GM23248 (cell line): ENCODE measurements at regions not wholly inside any gene's neighbourhood (a gene's known extent, or its start where the extent isn't known, plus 50 kb on each side); places are given as distances from the start of the nearest gene placed in this dataset.

Source experiments
- DNase-seq: peaks from one replicate; pipeline ENCODE4 v3.0.0-alpha.2; 2015
- H2AFZ ChIP-seq: fragments of 200-600 bp; sonication (generic); 2 replicates; pipeline ENCODE4 v1.6.1; 2016; ENCODE audit warnings: antibody characterized with exemption
- H3F3A ChIP-seq: fragments of 200-600 bp; sonication (generic); 2 replicates; pipeline ENCODE4 v1.6.1; 2016; ENCODE audit warnings: mild to moderate bottlenecking, antibody characterized with exemption, mixed run types; ENCODE audit not compliant: insufficient read depth
- H3K27ac ChIP-seq: fragments of 200-600 bp; sonication (generic); 2 replicates; pipeline ENCODE4 v1.5.1; 2016; ENCODE audit warnings: mild to moderate bottlenecking
- H3K27me3 ChIP-seq: fragments of 200-600 bp; sonication (generic); replicated peaks from 2 replicates; pipeline ENCODE4 v1.6.1; 2016; ENCODE audit warnings: mild to moderate bottlenecking; ENCODE audit not compliant: insufficient read depth
- H3K36me3 ChIP-seq: fragments of 200-600 bp; sonication (generic); 2 replicates; pipeline ENCODE4 v1.6.1; 2016; ENCODE audit warnings: low read depth, mild to moderate bottlenecking
- H3K4me1 ChIP-seq: fragments of 200-600 bp; sonication (generic); 2 replicates; pipeline ENCODE4 v1.6.1; 2016; ENCODE audit warnings: mild to moderate bottlenecking; ENCODE audit not compliant: insufficient read depth
- H3K4me2 ChIP-seq: fragments of 200-600 bp; sonication (generic); one replicate; pipeline ENCODE4 v1.6.1; 2016; ENCODE audit warnings: mild to moderate bottlenecking; ENCODE audit not compliant: unreplicated experiment
- H3K4me3 ChIP-seq: fragments of 200-600 bp; sonication (generic); 2 replicates; pipeline ENCODE4 v1.5.1; 2016; ENCODE audit warnings: mild to moderate bottlenecking
- H3K79me2 ChIP-seq: fragments of 200-600 bp; sonication (generic); 2 replicates; pipeline ENCODE4 v1.6.1; 2016; ENCODE audit warnings: mild to moderate bottlenecking; ENCODE audit not compliant: insufficient read depth
- H3K9ac ChIP-seq: fragments of 200-600 bp; sonication (generic); 2 replicates; pipeline ENCODE4 v1.6.1; 2016; ENCODE audit warnings: mild to moderate bottlenecking
- H3K9me2 ChIP-seq: fragments of 200-600 bp; sonication (generic); 2 replicates; pipeline ENCODE4 v1.6.1; 2016; ENCODE audit warnings: mixed run types, mild to moderate bottlenecking, moderate library complexity; ENCODE audit not compliant: insufficient read depth
- H3K9me3 ChIP-seq: fragments of 200-600 bp; sonication (generic); one replicate; pipeline ENCODE4 v1.6.1; 2017; ENCODE audit warnings: low read depth
- H4K20me1 ChIP-seq: fragments of 200-600 bp; sonication (generic); 2 replicates; pipeline ENCODE4 v1.6.0; 2016; ENCODE audit not compliant: insufficient read depth
- EZH2 ChIP-seq: fragments of 200-600 bp; sonication (generic); IDR thresholded peaks from 2 replicates; pipeline ENCODE4 v1.6.1; 2018; ENCODE audit warnings: antibody characterized with exemption, mild to moderate bottlenecking; ENCODE audit not compliant: insufficient read depth, poor library complexity, severe bottlenecking
- EZH2phosphoT487 ChIP-seq: fragments of 200-600 bp; sonication (generic); IDR thresholded peaks from 2 replicates; pipeline ENCODE4 v1.6.1; 2018; ENCODE audit warnings: antibody characterized with exemption, moderate library complexity, mild to moderate bottlenecking, low read depth; ENCODE audit not compliant: insufficient read depth
- WGBS, 2 experiments: methylation state at CpG; one replicate each; pipeline ENCODE4 v1.1.6; 2015 to 2017; ENCODE audit warnings: low lambda C conversion rate in 2 of 2, low coverage in 1 of 2; ENCODE audit errors: missing lambda C conversion rate in 2 of 2; 5-methylcytosine and 5-hydroxymethylcytosine counted together
- in situ Hi-C: fragments of 300-500 bp; cut with MboI; formaldehyde crosslinking; loops from 2 replicates; pipeline ENCODE4 v1.15.0; 2020

DNA sequence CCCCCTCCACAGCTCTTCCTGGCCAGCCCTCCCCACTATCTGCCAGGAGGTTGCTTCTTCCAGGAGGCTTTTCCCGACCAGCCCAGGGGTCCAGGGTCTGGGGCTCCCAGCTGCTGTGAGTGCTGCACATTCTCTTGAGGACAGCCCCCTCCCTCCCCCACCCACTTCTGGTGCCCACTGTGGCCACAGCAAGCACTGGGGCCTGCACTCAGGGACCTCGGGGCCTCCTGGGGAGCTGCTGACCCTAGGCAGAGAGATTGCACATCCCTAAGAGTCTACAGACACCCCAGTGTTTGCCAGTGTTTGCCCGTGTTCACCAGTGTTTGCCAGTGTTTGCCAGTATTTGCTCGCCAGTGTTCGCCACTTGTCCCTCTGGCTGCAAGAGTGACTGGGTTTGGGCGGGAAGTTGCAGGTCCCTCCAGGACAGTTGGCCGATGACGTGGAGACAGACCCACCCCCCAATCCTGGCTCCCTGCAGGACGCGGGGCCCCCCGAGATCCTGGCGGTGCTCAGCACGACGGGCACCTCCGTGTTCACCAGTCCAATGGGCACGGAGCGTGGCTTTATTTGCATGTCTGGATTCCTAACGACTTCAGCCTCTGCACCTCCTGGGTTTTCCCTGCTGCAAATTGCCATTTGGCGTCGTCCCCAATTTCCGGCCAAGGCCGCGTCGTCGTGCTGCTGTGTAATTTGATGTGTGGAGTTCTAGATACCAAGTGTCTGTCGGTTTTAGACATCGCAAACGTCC is 87.5 kb upstream of the NKX1-1 start:
- in situ Hi-C loops = no loop called here
- Histone ChIP-seq H3K9me2 (no peaks in the 10 kb centered on the region), H3K27me3 (peaks cover 14% of the 10 kb centered on the region; the same call in 1 of the 2 replicates), H3K4me3 (no peak overlapping the region), H4K20me1 (no peaks in the 10 kb centered on the region), H2AFZ (no peak overlapping the region), H3K4me2 (no peak overlapping the region), H3K9ac (no peak overlapping the region), H3K79me2 (no peaks in the 10 kb centered on the region), H3K4me1 (no peaks in the 10 kb centered on the region), H3K9me3 (no peaks in the 10 kb centered on the region), H3F3A (no peaks in the 10 kb centered on the region), H3K36me3 (no peaks in the 10 kb centered on the region), H3K27ac (no peak overlapping the region)
- 59 to 62% methylated on average over 24 to 28 of the region's 28 CpGs for WGBS, 2 experiments
- no peak for TF ChIP-seq EZH2
- TF ChIP-seq EZH2phosphoT487 = no peak
- DNase-seq = no peak

GRCh38 chr4:1492651-1493539 is 86.7 kb upstream of the NKX1-1 start:
- DNase-seq = no peak
- H3K4me2 ChIP-seq = no peak overlapping the region
- H3K36me3 ChIP-seq = no peaks in the 10 kb centered on the region
- no peaks in the 10 kb centered on the region for H3F3A ChIP-seq
- H3K27ac ChIP-seq = no peak overlapping the region
- H3K4me3 ChIP-seq = no peak overlapping the region
- no peaks in the 10 kb centered on the region for H4K20me1 ChIP-seq
- H3K9me2 ChIP-seq = no peaks in the 10 kb centered on the region
- in situ Hi-C loops = no loop called here
- H2AFZ ChIP-seq = no peak overlapping the region
- H3K79me2 ChIP-seq = no peaks in the 10 kb centered on the region
- no peak for TF ChIP-seq EZH2
- TF ChIP-seq EZH2phosphoT487 = no peak
- WGBS, 2 experiments = 46 to 49% methylated on average over 41 to 46 of the region's 46 CpGs
- H3K27me3 ChIP-seq = peaks cover 19% of the 10 kb centered on the region; the same call in 1 of the 2 replicates
- H3K9ac ChIP-seq = no peak overlapping the region
- no peaks in the 10 kb centered on the region for H3K9me3 ChIP-seq
- H3K4me1 ChIP-seq = no peaks in the 10 kb centered on the region

DNA sequence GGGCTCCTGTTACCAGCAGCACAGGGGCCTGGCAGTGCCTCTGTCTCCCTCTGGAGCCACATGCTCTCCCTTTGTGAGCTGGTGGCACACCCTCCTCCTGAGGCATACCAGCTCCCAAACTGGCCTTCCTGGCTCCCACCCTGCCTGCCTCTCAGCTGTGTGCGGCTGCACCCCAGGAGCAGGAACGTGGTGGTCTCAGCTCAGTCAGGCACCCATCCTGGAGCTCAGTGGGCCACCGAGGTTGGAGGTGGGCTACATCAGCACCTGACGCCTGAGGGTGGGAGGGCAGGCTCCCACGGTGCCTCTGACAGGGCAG is 85.9 kb upstream of the NKX1-1 start:
- Histone ChIP-seq H3K9ac (no peak overlapping the region), H3F3A (no peaks in the 10 kb centered on the region), H3K9me3 (no peaks in the 10 kb centered on the region), H3K4me1 (no peaks in the 10 kb centered on the region), H3K27ac (no peak overlapping the region), H2AFZ (no peak overlapping the region), H4K20me1 (no peaks in the 10 kb centered on the region), H3K27me3 (peaks cover 21% of the 10 kb centered on the region; the same call in 1 of the 2 replicates), H3K79me2 (no peaks in the 10 kb centered on the region), H3K9me2 (no peaks in the 10 kb centered on the region), H3K36me3 (no peaks in the 10 kb centered on the region), H3K4me2 (no peak overlapping the region), H3K4me3 (no peak overlapping the region)
- in situ Hi-C loops = no loop called here
- TF ChIP-seq EZH2 (no peak), EZH2phosphoT487 (no peak)
- DNase-seq = no peak
- 51% methylated on average over 5 of the region's 5 CpGs for WGBS, 2 experiments

DNA sequence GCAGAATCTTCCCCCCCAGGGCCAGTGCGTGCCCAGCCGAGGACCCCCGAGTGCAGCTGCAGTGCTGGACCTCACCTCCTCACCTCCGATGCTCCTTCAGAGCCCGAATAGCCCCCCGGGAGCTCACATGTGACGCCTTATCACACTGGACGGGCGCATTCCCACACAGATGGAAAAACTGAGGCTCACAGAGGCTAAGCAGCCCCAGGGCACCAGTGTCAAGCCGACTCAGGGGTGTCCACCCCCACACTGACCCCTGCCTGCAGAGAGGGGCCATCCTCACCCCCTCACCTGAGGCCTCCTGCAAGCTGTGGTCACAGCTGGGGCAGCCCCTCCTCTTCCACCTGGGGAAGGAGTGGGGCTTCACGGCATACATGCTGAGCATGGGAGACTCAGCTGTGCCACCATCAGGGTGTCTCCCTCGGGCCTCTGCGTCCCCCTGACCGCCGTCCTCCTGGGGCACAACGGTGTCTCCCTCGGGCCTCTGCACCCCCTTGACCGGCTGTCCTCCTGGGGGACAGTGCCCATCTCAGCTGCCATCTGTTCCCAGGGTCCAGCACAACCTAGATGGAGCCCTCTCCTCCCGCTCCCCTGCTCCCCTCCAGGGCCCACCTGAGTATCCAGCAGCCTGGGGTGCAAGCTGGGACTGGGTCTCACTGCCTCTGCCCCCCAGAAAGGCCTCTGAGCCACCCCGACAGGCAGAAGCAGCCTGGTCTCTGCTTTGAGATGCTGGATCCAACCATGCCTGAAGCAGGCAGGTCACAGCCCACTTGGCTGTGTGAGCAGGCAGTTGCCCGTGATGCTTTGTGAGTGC is 85.3 kb upstream of the NKX1-1 start:
- Histone ChIP-seq H3K9me2 (no peaks in the 10 kb centered on the region), H3K9ac (no peak overlapping the region), H3K4me1 (no peaks in the 10 kb centered on the region), H3K4me3 (no peak overlapping the region), H3F3A (no peaks in the 10 kb centered on the region), H3K27ac (no peak overlapping the region), H3K4me2 (no peak overlapping the region), H3K27me3 (peaks cover 21% of the 10 kb centered on the region; the same call in 1 of the 2 replicates), H3K9me3 (no peaks in the 10 kb centered on the region), H3K36me3 (no peaks in the 10 kb centered on the region), H3K79me2 (no peaks in the 10 kb centered on the region), H4K20me1 (no peaks in the 10 kb centered on the region), H2AFZ (no peak overlapping the region)
- DNase-seq = no peak
- TF ChIP-seq EZH2 = no peak
- TF ChIP-seq EZH2phosphoT487 = no peak
- in situ Hi-C loops = no loop called here
- WGBS, 2 experiments = 52 to 61% methylated on average over 21 of the region's 21 CpGs
